B cell (primary cell): ENCODE measurements at regions not wholly inside any gene's neighbourhood (a gene's known extent, or its start where the extent isn't known, plus 50 kb on each side); places are given as distances from the start of the nearest gene placed in this dataset.

Experiments
- EZH2 ChIP-seq: IDR thresholded peaks from 2 replicates; pipeline ENCODE4 v1.6.1; 2012; ENCODE audit warnings: borderline replicate concordance, low read depth, mild to moderate bottlenecking, moderate library complexity, low read length; ENCODE audit not compliant: insufficient read depth, poor library complexity, severe bottlenecking
- TF ChIP-seq, protein P1 (sequence below): fragments of 200-600 bp; IDR thresholded peaks from one replicate; pipeline ENCODE4 v1.8.0; 2022; ENCODE audit warnings: antibody characterized with exemption, mild to moderate bottlenecking

DNA sequence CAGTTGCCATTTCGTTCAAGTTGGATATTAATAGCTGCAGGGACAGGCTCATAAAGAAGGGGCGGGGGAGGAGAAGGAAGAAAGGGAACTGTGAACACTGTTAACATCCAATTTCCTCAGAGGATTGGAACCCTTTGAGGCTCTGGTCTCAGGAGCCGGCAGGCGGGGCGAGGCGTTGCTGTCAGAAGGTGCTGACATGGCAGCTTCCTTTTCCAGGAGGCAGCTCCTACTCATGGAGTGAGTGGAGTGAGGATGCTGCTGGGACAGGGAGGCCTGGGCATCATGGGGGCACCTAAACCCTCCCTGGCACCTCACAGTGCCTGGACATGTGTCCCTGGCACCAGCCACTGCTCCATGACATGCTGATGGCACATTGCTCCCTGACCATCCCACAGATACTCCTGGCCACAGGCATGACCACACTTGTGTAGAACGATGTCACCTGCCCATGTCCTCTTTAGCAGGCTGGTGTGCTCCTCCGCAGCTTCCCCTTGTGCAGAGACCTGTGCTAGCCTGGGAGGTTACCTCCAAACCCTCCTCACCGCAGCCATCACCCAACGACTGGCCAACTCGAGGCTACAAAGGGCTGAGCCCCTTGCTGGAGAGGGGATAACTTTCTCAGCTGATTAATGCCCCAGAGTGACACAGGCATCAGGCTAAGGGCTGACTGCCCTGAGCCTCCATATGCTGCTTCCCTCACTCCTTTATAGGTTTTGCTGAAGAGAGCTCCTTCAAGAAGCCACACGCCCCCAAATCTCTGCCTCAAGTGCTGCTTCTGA lies 79.6 kb upstream of the NECTIN1 start:
- TF ChIP-seq, protein P1, sequence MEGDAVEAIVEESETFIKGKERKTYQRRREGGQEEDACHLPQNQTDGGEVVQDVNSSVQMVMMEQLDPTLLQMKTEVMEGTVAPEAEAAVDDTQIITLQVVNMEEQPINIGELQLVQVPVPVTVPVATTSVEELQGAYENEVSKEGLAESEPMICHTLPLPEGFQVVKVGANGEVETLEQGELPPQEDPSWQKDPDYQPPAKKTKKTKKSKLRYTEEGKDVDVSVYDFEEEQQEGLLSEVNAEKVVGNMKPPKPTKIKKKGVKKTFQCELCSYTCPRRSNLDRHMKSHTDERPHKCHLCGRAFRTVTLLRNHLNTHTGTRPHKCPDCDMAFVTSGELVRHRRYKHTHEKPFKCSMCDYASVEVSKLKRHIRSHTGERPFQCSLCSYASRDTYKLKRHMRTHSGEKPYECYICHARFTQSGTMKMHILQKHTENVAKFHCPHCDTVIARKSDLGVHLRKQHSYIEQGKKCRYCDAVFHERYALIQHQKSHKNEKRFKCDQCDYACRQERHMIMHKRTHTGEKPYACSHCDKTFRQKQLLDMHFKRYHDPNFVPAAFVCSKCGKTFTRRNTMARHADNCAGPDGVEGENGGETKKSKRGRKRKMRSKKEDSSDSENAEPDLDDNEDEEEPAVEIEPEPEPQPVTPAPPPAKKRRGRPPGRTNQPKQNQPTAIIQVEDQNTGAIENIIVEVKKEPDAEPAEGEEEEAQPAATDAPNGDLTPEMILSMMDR = no peak
- no peak for TF ChIP-seq EZH2
